ENCODE measurements at regions not wholly inside any gene's neighbourhood (a gene's known extent, or its start where the extent isn't known, plus 50 kb on each side); places are given as distances from the start of the nearest gene placed in this dataset.

- no peak for TF ChIP-seq CTCF (IDR thresholded peaks at IDR 0.05)
- no peak for TF ChIP-seq POLR2A (IDR thresholded peaks at IDR 0.05)
These were observed 346.6 kb downstream of the FSIP2 start for GRCh38 chr2:186085226-186085625.

All from body of pancreas (tissue), 4 donors.